ENCODE measurements at regions not wholly inside any gene's neighbourhood (a gene's known extent, or its start where the extent isn't known, plus 50 kb on each side); places are given as distances from the start of the nearest gene placed in this dataset.
A peak's percentile ranks its signal among the peaks of the same experiment; 100 is the strongest.

DNA sequence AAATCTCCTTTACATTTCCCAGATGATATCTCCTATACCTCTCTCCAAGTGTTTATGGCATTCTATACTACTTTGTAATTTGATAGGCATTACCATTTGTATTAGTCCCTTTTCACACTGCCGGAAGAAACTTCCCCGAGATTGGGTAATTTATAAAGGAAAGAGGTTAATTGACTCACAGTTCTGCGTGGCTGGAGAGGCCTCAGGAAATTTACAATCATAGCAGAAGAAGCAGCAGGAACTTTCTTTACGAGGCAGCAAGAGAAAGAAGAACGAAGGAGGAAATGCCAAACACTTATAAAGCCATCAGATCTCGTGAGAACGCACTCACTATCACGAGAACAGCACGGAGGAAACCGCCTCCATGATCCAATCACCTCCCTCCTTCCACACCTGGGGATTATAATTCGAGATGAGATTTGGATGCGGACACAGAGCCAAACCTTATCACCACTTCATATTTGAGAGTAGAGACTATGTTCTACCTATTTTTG is 1194.6 kb downstream of the SORCS1 start:
- no peak for DNase-seq

DNA sequence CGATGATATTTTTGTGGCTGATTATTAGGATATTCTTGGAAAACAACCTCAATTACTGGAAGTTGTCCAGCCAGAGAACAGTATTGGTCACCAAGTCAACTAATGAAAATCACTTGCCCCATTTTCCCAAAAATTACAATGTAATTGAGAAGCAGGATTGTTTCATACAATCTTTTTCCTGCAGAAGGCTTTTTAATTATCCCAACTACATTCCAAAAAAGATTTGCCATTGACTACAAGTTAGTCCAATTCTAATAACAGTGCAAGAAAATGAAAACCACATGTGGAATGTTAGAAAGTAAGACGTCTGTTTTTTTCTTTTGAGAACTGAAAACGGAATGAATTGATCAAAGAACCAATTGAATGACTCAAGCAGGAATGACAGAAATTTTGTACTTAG is 1195.8 kb downstream of the SORCS1 start:
- DNase-seq, result no peak

DNA sequence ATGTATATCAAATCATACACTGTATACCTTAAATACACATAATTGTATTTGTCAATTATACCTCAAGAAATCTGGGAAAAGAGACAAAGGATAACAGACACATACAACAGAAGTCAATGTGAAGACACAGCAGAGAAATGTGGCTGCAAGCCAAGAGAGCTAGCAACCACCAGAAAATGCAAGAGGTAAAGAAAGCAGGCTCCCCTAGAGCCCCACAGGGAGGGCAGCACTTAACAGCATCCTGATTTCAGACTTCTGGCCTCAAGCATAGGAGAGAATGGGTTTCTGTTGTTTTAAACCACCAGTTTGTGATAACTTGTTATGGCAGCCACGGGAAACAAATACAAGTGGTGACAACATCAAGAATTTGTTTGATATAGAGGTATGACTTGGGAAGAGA is 1197.2 kb downstream of the SORCS1 start:
- DNase-seq, result no peak

DNA sequence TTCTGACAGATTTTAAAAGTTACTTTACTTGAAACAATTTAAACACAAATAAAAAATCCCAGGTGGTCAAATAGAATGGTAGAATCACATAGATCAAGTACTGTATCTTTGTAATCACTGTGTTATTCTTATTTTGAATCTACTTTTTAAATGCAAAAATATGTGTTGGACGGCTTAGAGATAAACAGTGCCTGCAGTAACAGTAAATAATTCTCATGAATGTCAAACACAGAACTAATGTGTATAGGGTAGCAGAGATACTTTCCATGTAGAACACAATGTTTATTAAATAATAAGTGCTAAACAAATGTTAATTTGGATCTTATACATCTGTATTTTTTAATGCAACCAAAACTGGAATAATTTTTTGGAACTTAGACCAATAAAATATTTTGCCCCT is 1199.4 kb downstream of the SORCS1 start:
- DNase-seq, result no peak

DNA sequence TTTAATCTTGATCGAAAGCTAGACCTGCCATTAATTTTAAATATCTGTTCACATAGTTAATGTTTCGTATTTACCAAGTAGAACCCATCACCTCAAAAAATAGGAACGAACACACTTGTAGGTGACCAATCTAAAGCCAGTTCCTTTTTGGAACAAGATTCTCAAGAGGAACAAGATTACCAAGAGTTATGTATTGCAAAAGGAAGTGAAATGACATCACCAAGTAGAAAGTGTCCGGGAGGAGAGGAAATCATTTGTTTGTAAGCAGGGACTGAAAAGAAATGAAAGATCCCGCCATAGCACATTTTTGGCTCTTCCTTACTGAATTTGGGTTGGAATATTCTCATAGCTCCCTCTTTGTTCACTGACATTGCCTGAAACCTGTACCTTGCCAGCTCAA is 1200.5 kb downstream of the SORCS1 start:
- DNase-seq, result no peak

DNA sequence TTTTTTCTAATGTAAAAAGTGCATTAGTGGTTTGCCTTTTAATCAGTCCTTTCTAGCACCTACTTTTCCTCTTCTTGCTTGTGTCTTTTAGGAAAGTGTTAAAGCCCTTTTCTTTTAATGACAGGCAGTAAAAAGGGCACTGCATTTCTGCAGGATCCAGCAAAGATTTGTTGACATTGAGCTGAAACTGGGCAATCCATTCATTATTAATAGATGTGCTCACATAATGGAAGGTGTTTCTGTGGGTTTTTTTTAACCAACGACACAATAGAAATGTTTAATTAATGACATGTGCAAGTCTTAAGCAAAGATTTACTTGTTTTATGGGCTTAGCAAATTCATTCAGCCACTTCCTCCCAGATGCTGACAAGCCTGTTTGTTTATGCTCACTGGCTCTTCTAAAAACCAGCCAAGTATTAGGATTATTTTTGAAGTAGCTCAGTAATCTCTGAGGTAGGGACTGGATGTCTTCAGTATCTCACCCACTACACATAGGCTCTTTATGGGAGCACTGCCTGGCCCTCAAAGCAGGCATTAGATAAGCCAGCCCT is 1201.1 kb downstream of the SORCS1 start:
- no peak for DNase-seq

DNA sequence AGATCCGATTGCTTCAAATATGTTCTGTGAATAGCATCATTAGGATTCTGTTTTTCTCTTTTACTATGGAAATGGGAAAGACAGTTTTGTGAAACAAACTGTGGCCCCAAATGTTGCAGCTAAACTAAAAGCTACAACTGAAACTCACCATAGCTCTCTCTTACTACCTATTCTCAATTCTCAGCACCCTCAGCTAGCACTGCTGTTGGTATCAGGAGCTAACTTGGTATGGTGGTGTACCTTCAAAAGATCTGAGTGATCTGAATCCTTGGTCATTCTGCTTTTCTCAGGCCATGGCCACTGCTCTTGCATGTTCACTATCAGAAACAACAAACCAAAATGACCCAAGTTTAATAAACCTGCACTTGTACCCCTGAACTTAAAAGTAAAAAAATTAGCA is 1208.0 kb downstream of the SORCS1 start:
- DNase-seq, result no peak

DNA sequence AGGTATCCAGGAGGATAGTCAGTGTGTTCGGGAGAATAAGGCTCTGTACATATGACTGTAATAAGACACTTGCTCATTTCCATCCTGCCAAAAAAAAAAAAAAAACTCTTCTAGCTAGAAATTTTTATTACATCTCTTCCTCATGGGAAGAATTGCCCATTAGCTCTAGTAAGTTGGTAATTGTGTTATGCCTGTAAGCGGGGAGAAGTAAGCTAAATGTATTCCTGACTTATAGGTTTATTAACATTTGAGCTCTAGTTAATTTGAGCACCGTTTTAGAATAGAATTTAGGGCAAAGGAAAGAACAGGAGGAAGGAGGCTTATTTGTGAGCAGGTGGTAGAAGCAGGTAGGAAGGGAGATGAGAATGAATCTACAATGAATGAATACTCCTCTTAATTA is 1210.6 kb downstream of the SORCS1 start:
- DNase-seq, result no peak

DNA sequence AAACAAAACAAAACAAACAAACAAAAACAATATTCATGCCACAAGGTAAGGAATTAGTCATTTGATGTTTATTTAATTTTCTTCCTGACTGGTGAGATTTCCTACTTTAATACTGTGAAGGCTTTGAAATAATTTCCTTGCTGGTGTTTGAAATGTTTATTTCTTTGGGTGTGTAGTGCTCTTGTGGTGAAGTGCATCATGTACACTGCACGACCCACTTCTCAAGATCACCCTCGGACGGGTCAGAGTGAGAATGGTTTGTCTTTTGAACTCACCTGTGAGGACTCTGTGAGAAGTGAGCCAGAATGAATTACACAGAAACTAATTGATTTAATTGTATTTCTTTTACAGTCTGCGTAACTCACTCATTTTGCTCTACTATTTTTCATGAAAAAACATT is 1211.5 kb downstream of the SORCS1 start:
- DNase-seq, result no peak

DNA sequence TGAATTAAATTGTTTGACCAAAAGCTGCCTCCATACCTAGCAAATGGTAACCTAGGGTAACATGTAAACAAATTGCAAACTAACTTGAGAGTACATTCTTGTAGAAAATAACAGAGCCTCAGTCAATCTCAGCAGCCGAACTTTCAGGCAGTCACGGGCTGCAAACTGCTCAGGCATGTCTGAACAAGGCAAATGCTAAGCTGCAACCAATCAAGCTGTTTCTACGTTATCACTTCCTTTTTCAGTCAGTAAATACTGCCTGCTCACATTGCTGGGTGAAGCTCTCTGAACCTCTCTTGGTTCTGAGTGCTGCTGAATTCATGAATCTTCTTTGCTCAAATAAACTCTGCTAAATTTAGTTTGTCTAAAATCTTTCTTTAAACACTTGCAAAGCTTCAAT is 1212.4 kb downstream of the SORCS1 start:
- DNase-seq, result no peak

DNA sequence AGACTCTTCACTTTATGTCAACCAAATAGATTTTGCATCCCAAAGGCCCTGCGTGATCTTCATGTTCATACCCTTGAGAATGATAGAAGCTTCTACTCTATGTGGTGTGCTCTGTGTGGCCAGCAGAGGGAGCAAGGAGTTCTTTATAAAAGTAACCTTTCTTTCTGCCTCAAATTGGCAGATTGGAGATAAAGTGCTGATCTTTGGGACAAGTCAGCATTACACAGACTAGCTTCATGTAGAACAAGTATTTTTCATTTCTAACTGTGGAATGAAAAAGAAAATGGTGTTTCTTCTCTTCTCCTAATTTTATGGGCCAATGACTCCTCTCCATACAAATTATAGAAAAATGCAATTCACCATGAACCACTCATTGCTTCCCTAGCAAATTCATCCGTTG is 1214.1 kb downstream of the SORCS1 start:
- DNase-seq, result peak in 2 of 5 donors; percentile 3 to 5

DNA sequence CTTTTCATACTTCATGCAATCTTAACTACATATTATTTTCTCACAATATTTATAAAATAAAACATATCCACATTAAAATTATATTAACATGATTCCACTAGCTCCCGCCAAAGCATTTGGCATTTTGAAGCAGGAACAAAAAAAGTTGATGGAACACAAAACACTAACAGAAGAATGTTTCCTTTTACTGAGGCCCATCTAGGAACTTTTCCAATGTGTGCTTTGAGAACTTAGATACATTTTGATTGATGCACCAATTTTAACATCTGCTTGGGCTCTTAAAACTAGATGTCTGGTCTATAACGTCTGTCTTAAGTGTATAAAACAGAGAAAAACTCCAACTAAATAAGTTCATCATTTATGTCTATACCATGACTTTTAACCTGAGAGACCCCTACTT is 1214.8 kb downstream of the SORCS1 start:
- no peak for DNase-seq

DNA sequence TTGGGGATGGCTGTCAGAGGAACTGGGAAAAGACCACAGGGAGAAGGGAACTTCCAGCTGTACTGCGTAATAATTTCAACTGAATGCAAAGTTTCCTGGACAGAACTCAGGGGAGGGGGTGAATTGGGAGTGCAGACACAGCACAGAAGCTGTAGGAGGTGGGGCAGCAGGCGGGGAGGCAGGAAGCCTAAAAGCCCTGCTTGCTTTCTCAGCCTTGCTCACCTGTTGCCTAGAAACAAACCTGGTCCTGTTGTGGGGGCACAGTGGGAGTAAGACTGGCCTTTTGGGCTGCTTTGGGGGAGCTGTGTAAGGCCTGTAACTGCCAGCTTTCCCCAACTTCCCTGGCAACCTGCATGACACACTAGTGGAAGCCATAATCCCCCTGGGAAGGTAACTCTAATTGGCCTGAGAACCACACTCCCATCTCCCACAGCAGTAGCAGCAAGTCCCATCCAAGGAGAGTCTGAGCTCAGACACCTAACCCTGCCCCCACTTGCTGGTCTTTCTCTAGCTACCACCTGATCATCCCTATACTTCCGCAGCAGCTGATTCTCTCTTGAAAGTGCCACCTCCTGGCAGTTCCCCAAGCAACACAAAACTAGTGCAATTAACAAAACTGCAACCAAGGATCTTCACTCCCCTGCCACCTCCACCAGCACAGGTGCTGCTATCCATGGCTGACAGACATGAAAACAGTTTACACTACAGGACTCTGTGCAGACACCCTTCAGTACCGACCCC is 1239.3 kb downstream of the SORCS1 start:
- DNase-seq, result no peak

DNA sequence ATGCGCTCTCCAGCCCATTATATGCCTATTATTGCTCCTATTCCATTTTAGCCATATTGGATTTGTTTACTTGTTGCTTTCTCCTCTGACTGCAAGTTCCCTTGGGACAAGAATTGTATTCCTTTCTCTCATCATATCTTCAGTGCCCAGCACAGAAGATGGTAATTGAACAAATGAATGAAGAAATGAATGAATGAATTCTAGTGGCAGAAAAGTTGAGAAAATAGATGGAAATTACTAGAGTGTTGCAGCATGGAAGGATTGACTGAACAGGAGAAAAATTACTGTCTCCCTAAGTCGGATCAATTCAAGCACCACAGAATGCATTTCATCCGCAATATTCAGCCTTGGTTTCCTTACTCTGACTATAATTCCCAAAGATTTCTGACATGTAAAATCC is 1243.2 kb downstream of the SORCS1 start:
- DNase-seq, result no peak

DNA sequence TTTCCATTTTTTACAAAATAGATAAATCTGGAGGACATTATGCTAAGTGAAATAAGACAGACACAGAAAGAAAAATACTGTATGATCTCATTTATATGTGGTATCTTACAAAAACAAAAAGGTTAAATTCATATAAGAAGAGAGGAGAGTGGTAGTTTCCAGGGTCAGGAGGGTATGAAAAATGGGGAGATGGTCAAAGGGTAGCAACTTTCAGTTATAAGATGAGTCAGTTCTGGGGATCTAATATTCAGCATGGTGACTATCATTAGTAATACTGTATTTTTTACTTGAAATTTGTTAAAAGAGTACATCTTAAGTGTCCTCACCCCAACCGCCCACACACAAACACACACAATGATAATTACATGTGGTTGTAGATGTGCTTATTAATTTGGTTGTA is 1250.1 kb downstream of the SORCS1 start:
- no peak for DNase-seq

DNA sequence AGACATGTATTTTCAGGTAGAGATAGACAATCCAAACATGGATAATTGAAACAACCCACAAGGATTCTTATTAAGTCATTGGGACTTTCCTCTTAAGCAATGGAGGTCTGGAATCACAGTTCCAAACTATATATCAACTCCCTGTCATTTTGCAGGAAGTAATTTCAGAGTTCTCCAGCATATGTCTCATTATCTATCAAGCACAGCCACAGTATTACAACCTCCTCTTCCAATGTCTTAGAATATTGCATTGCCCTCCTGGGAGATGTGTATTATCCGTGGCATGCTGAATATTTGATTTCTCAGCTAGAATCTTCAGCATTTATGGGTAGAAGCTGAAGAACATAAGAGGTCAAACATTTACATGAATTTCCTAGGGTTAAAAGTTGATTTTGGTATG is 1255.8 kb downstream of the SORCS1 start:
- no peak for DNase-seq

DNA sequence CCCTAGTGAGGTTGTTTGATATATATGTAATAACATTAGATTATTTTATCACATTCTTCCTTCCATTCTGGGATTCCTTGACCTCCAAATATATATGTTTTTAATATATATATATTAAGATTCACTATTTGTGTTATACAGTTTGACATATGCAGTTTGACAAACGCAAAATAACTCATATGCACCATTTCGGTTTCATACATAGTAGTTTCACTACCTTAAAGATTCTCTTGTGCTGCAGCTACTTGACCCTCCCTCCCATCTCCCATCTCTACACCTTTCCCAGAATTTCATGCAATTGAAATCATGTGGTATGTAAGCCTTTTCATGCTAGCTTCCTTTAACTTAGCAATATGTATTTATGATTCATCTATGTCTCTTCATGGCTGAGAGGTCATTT is 1244.4 kb downstream of the SORCS3 start:
- no peak for DNase-seq

DNA sequence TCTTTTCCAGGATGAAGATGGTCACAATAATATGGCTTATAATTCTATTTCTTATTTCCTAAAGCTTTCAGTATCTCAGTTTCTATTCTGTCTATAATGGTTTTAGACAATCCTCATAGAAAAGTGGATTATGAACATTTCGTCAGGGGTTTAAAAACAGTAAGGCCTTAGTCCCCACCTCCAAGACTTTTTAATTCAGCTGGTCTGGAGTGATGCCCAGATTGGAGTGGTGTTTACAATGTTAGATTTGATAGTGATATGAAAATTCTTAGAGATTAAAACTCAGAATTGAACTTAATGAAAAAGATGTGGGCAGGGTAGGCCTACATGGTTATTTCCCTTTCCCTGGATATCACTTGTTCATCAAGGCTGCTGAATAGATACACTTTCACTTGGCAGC is 1238.3 kb downstream of the SORCS3 start:
- DNase-seq, result no peak

DNA sequence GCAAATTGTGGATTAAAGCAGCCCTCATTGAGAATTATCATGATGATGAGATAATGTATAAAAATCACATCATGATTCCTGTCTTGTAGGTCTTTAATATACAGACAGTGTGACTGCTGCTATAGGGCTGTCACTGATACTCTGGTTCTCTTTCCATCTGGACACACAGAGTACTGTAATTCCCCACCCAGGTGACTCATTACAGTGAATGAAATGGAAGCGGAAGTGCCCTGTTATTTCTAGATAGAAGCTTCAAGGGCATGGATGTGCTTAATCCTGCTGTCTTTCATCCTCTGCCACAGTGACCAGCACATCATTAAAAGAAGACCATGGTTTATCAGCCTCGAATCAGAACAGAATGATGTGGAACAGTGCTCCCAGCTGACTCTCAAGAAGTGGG is 1234.0 kb downstream of the SORCS3 start:
- DNase-seq, result no peak

DNA sequence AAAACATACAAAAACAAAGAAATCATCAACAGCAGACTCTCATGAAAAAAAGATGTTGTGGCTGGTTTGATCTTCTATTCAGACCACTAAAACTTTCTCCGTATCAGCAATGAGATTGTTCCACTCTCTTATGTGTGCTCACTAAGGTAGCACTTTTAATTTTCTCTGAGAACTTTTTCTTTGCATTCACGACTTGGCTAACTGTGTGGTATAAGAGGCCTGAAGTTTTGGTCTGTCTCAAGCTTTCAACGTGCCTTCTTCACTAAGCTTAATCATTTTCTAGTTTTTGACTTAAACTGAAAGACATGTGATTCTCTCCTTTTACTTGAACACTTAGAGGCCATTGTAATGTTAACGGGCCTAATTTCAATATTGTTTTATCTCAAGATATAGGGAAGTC is 1231.6 kb downstream of the SORCS3 start:
- no peak for DNase-seq

DNA sequence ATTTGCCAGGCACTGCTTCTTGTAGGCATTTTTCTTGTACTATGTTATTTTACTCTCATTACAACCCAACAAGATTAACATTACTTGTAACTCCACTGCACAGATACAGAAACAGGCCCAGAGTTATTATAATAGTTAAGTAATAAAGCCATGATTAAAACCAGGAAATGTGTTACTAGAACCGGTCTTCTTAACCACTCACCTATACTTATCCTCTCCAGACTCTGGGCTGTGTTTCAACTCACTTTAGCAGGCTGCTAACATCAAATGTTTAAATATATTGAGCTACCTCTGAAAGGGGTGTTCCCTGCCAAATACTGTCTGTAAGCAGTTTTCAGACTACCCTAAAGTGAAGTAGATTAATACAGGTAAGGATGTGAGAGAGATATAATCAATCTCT is 1227.8 kb downstream of the SORCS3 start:
- no peak for DNase-seq

DNA sequence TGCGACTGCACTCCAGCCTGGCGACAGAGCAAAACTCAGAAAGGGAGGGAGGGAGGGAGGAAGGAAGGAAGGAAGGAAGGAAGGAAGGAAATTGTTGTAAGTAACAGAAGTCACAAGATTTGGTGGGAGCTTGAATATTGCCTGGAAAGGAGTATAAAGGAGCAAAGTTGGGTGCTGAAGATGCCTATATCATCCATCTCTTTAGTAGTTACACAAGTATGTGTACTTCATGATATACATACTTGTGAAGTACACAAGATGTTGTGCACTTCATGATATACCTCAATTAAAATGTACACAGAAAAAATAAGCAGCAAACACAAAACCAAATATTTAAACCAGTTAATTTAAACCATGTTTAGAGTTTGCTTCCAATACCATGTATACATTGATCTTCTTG is 1223.8 kb downstream of the SORCS3 start:
- DNase-seq, result no peak

DNA sequence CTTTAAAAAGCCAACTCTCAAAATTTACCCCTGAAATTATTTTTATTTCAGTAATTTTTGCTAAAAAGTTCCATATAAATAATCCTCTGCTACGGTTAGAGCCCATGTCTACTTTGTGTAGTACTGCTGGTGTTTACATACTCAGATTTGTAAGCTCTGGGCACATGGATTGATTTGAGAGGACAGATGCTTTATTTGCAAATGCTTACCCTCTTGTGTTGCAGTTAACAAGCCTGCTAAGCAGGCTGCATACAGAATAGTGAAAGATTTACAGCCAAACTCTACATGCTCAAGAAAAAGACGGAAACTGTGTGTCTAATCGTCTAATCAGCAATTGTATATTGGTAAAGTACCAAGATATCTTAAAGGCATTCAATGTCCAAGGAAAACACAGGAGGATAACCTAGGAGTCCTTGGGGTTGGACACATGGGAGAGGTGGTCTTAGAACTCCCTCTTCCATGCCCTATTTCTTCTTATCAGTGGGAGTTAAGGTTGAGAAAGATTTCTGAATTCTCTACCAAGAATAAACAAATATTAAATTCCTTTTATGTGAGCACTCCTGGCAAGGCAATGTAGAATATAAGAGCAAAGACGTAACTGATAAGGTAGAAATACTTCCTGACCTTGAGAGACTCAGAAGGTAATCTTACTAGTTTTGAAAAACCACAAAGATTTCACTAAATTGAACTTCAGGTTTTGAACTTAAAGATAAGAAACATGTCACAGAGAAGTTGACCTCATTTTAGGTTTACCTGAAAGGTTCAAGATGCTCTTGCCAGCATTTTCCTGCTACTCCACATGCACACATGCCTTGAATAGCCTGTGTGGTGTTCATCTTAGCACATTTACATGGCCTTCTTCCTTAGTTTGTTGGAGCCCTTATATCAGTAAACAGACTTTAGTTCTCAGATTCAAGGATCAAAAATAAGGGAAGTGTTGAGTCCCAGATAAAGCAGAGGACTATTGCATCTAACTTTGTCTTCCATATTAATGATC is 1216.5 kb downstream of the SORCS3 start:
- no peak for DNase-seq

DNA sequence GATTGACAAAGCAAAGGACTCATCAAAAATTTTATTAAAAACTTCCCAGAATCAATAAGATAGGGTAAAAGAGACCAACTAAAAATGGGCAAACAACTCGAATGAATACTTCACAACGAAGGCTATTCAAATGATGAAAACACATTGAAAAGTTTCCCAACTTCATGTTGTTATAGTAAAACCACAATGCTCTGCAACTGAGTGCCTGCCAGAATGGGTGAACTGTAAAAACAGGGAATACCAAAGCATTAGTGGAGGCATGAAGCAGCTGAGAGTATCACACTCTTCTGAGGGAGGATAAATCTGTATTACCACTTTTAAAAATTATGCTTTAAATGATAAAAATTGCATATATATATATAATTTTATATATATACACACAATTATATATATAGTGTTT is 1214.7 kb downstream of the SORCS3 start:
- DNase-seq, result no peak
